Ishikawa (cell line): ENCODE measurements at regions not wholly inside any gene's neighbourhood (a gene's known extent, or its start where the extent isn't known, plus 50 kb on each side); places are given as distances from the start of the nearest gene placed in this dataset.

Experiments
- CEBPB ChIP-seq: IDR thresholded peaks from 2 replicates; pipeline ENCODE4 v1.6.1; 2012
- CREB1 ChIP-seq: IDR thresholded peaks from 2 replicates; pipeline ENCODE4 v1.6.1; 2012; ENCODE audit warnings: low read depth
- EGR1 ChIP-seq: IDR thresholded peaks from 2 replicates; pipeline ENCODE4 v1.6.1; 2012
- EP300 ChIP-seq: IDR thresholded peaks from 2 replicates; pipeline ENCODE4 v1.6.1; 2012; ENCODE audit warnings: borderline replicate concordance
- FOXM1 ChIP-seq: IDR thresholded peaks from 2 replicates; pipeline ENCODE4 v1.6.1; 2012; ENCODE audit warnings: low read depth, borderline replicate concordance
- NFIC ChIP-seq: IDR thresholded peaks from 2 replicates; pipeline ENCODE4 v1.6.1; 2012
- RAD21 ChIP-seq: IDR thresholded peaks from 2 replicates; pipeline ENCODE4 v1.6.1; 2012; ENCODE audit warnings: low read depth
- TAF1 ChIP-seq: IDR thresholded peaks from 2 replicates; pipeline ENCODE4 v1.6.1; 2012; ENCODE audit warnings: low read depth, mild to moderate bottlenecking
- TCF12 ChIP-seq: IDR thresholded peaks from 2 replicates; pipeline ENCODE4 v1.6.1; 2012; ENCODE audit warnings: low read depth
- TEAD4 ChIP-seq: IDR thresholded peaks from 2 replicates; pipeline ENCODE4 v1.6.1; 2012
- YY1 ChIP-seq: IDR thresholded peaks from 2 replicates; pipeline ENCODE4 v1.6.1; 2012; ENCODE audit warnings: low read depth
- ZBTB7A ChIP-seq: IDR thresholded peaks from 2 replicates; pipeline ENCODE4 v1.6.1; 2012; ENCODE audit warnings: low read depth
- TF ChIP-seq, protein P1 (sequence below): IDR thresholded peaks from 2 replicates; pipeline ENCODE4 v1.6.1; 2012
- TF ChIP-seq, protein P2 (sequence below): IDR thresholded peaks from 2 replicates; pipeline ENCODE4 v1.6.1; 2012
- TF ChIP-seq, protein P3 (sequence below): IDR thresholded peaks from 2 replicates; pipeline ENCODE4 v1.6.1; 2012; ENCODE audit warnings: low read depth, mild to moderate bottlenecking

DNA sequence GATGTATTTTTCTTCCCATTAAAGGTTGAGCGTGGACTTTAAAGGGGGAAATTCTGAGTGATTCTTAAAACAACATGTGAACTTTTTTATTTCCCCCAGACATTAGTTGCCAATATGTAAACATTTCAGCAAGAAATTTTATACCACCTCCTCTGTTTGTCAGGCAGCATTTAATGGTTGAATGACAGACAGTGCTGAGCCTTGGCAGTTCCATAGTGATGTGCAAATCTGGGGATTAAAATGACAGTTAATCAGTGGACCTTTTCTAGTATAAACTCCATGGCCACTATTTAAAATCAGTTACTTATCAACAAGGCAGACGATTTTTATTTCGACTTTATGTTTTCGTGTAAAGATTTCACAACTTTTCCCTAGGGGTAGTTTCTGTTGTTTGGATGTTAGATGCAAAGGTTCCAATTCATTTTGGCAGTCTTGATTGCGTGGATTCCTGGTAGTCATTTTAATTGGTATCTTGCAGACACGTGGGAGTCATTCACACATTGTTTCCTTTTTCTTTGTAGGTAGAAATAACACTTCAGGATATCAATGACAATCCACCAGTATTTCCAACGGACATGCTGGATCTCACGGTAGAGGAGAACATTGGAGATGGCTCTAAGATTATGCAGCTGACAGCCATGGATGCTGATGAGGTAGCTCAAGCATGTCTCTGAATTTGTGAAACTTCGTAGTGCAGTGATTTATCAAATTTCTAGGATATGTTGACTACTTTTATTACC is 83.7 kb downstream of the FAT4 start:
- TF ChIP-seq CEBPB (no peak), RAD21 (no peak), TAF1 (no peak)
- TF ChIP-seq, protein P1, sequence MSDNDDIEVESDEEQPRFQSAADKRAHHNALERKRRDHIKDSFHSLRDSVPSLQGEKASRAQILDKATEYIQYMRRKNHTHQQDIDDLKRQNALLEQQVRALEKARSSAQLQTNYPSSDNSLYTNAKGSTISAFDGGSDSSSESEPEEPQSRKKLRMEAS, result no peak

DNA sequence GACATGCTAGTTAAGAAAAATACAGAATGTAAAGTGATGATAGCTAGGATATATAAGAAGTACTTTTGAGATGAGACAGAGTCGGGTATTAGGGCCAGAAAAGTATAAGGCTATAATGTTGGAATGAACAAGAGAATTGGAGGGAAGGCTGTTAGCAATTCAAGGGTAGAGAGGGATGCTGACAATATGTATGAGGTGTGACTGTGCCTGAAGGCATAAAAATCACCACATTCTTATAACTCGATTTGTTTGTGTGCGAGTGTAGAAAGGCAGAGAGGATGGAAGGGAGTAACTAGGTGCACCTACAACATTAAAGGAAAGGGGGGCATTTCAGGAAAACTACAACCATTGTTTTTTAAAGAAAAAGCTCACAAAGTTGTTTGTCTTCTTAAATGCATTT is 86.0 kb downstream of the FAT4 start:
- TF ChIP-seq FOXM1, result no peak

DNA sequence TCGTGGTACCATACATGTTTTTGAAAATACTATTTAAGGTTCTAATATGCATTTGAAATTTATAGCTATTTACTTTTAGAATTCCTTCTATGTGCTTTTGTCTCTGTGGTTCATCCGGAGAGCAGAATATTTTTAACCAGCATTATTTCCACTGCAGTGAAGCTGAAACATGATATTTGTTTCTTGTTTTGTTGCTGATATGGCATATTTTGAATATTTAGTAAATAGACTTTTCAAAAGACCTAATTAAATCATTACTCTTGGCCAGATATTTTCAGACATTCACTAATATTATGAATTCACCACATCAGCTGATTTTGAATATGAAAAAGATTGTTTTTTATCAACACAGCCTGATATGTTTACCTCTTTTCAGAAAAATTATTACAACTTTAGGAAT is 87.0 kb downstream of the FAT4 start:
- TF ChIP-seq TCF12 (no peak), ZBTB7A (no peak), NFIC (no peak), CEBPB (no peak)
- TF ChIP-seq, protein P2, sequence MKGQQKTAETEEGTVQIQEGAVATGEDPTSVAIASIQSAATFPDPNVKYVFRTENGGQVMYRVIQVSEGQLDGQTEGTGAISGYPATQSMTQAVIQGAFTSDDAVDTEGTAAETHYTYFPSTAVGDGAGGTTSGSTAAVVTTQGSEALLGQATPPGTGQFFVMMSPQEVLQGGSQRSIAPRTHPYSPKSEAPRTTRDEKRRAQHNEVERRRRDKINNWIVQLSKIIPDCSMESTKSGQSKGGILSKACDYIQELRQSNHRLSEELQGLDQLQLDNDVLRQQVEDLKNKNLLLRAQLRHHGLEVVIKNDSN, result no peak

DNA sequence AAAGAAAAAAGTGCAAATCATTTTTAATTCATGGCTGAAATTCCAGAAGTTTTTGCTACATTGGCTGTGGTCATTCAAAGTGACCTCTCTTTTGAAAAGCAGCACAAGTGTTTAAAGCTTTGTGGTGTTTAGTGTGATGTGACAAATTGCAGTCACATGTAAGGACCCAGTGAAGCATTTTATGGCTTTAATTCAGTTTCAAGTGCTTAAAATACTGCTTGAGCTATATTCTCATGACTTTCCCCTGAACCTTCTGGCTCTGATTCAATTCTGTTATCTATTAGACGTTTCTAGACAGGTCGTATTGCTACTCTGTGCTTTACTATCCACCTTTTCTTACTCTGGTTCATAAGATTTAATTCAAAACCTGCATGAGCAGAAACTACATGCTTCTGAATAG is 105.8 kb downstream of the FAT4 start:
- TF ChIP-seq, protein P2, result no peak
- no peak for TF ChIP-seq TEAD4
- no peak for TF ChIP-seq EGR1

DNA sequence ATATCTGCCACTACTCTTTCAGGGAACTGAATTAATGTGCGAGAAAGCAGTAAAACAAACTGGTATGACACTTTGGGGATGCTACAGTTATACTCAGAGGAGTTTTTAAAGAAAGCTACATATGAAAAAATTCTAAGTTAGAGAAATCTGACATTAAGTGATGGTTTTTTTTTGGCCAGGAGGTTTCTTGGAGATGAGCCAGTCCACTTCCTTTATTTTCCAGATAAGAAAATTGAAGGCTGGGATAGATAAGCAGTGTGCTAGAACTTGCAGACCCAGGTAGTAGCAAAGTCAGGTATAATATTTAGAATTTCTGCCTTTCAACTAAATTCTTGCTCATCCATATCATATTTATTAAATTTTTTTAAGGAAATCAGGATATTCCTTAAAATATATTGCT is 106.8 kb downstream of the FAT4 start:
- TF ChIP-seq CEBPB (no peak), RAD21 (no peak), EP300 (no peak), FOXM1 (no peak), YY1 (no peak), ZBTB7A (no peak), TEAD4 (no peak), TAF1 (no peak)
- TF ChIP-seq, protein P2, result no peak
- TF ChIP-seq, protein P1, result no peak
- TF ChIP-seq, protein P3, sequence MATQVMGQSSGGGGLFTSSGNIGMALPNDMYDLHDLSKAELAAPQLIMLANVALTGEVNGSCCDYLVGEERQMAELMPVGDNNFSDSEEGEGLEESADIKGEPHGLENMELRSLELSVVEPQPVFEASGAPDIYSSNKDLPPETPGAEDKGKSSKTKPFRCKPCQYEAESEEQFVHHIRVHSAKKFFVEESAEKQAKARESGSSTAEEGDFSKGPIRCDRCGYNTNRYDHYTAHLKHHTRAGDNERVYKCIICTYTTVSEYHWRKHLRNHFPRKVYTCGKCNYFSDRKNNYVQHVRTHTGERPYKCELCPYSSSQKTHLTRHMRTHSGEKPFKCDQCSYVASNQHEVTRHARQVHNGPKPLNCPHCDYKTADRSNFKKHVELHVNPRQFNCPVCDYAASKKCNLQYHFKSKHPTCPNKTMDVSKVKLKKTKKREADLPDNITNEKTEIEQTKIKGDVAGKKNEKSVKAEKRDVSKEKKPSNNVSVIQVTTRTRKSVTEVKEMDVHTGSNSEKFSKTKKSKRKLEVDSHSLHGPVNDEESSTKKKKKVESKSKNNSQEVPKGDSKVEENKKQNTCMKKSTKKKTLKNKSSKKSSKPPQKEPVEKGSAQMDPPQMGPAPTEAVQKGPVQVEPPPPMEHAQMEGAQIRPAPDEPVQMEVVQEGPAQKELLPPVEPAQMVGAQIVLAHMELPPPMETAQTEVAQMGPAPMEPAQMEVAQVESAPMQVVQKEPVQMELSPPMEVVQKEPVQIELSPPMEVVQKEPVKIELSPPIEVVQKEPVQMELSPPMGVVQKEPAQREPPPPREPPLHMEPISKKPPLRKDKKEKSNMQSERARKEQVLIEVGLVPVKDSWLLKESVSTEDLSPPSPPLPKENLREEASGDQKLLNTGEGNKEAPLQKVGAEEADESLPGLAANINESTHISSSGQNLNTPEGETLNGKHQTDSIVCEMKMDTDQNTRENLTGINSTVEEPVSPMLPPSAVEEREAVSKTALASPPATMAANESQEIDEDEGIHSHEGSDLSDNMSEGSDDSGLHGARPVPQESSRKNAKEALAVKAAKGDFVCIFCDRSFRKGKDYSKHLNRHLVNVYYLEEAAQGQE, result no peak

DNA sequence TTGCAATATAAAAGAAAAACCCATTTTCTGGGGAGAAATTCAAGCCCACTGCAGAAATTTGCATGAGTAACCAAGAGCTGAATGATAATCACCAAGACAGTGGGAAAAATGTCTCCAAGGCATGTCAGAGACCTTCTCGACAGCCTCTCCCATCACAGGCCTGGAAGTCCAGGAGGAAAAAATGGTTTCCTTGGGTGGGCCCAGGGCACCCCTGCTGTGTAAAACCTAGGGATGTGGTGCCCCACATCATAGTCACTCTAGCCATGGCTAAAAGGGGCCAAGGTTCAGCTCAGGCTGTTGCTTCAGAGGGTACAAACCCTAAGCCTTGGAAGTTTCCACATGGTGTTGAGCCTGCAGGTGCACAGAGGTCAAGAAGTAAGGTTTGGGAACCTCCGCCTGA is 108.4 kb downstream of the FAT4 start:
- TF ChIP-seq CEBPB (no peak), TAF1 (no peak), NFIC (no peak), ZBTB7A (no peak), EP300 (no peak), CREB1 (no peak), RAD21 (no peak), YY1 (no peak), TCF12 (no peak), FOXM1 (no peak), EGR1 (no peak), TEAD4 (no peak)
- TF ChIP-seq, protein P2, result no peak
- TF ChIP-seq, protein P3, result no peak
- TF ChIP-seq, protein P1, result no peak
